ENCODE measurements at regions not wholly inside any gene's neighbourhood (a gene's known extent, or its start where the extent isn't known, plus 50 kb on each side); places are given as distances from the start of the nearest gene placed in this dataset.
A peak's percentile ranks its signal among the peaks of the same experiment; 100 is the strongest.

DNA sequence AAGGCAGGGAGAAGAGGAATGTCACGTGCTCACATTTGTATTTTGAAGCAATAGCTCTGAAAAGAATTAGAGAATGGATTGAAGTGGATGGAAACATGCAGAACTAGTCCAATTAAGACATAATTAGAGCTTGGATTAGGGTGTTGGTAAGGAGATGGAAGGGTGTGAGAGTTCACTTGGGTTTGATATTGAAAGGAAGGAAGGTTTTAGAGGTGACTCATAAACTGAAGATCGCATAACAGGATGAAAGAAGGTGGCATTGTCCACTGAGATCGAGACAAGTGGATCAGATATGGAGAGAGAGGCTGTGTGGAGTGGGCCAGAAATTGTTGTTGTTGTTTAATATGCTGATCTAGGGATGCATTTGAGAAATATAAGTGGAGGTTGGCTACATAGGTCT, 244.0 kb upstream of the SMIM31 start:
- TF ChIP-seq, protein P1, sequence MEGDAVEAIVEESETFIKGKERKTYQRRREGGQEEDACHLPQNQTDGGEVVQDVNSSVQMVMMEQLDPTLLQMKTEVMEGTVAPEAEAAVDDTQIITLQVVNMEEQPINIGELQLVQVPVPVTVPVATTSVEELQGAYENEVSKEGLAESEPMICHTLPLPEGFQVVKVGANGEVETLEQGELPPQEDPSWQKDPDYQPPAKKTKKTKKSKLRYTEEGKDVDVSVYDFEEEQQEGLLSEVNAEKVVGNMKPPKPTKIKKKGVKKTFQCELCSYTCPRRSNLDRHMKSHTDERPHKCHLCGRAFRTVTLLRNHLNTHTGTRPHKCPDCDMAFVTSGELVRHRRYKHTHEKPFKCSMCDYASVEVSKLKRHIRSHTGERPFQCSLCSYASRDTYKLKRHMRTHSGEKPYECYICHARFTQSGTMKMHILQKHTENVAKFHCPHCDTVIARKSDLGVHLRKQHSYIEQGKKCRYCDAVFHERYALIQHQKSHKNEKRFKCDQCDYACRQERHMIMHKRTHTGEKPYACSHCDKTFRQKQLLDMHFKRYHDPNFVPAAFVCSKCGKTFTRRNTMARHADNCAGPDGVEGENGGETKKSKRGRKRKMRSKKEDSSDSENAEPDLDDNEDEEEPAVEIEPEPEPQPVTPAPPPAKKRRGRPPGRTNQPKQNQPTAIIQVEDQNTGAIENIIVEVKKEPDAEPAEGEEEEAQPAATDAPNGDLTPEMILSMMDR (IDR thresholded peaks at IDR 0.05; ENCODE audit: unreplicated experiment) = no peak
- CTCF ChIA-PET = interaction anchor here (1.3 kb wide), 1 partner anchor 16 kb away, joined by 4 read pairs; no protein-coding TSS in a partner anchor
- Mint-ChIP-seq H3K27me3 (ENCODE audit: insufficient read depth, unreplicated experiment) (no peaks in the 10 kb centered on the region), H3K36me3 (ENCODE audit: insufficient read depth, unreplicated experiment) (peaks cover 4% of the 10 kb centered on the region), H3K4me3 (ENCODE audit: unreplicated experiment) (no peak overlapping the region), H3K9me3 (ENCODE audit: unreplicated experiment) (no peaks in the 10 kb centered on the region), H3K27ac (ENCODE audit: low read depth, unreplicated experiment) (no peak overlapping the region), H3K4me1 (ENCODE audit: insufficient read depth, unreplicated experiment) (peaks cover 5% of the 10 kb centered on the region)
- peak; percentile 63 for DNase-seq (ENCODE audit: unreplicated experiment)
- intact Hi-C loops (cut with micrococcal nuclease) = loop anchor here (2.0 kb wide), 1 partner anchor 27 kb away; no protein-coding TSS in a partner anchor
- POLR2A ChIA-PET = interaction anchor here (0.7 to 2.4 kb wide), 5 partner anchors 11 to 62 kb away, joined by 3 to 11 read pairs (median 3); no protein-coding TSS in a partner anchor
- no TSS peak for BruUV-seq (replicated peaks)

DNA sequence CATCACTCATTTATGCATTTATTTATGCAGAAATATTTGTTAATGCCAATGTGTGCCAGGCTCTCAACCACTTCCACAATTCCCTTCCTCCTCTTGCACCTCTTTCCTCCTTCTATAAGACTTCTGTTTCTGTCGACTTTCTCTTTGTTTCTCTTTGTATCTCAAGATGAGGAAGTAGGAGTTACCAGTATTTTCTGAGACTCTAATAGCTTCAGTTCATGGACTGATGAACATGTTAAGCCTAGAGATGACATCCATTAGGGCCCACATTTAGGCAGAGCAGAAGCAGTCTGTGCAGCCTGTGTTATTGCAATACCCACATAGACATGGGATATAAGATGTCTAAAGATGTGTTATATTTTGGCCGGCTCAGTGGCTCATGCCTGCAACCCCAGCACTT, 241.8 kb upstream of the SMIM31 start:
- peaks cover 5% of the 10 kb centered on the region for H3K4me1 Mint-ChIP-seq (ENCODE audit: insufficient read depth, unreplicated experiment)
- peaks cover 4% of the 10 kb centered on the region for H3K36me3 Mint-ChIP-seq (ENCODE audit: insufficient read depth, unreplicated experiment)
- H3K27ac Mint-ChIP-seq (ENCODE audit: low read depth, unreplicated experiment) = no peak overlapping the region
- TF ChIP-seq, protein P1 (IDR thresholded peaks at IDR 0.05; ENCODE audit: unreplicated experiment) = no peak
- no TSS peak for BruUV-seq (replicated peaks)
- CTCF ChIA-PET = no interaction called here
- H3K4me3 Mint-ChIP-seq (ENCODE audit: unreplicated experiment) = no peak overlapping the region
- DNase-seq (ENCODE audit: unreplicated experiment) = no peak
- intact Hi-C loops (cut with micrococcal nuclease) = no loop called here
- H3K27me3 Mint-ChIP-seq (ENCODE audit: insufficient read depth, unreplicated experiment) = no peaks in the 10 kb centered on the region
- no peaks in the 10 kb centered on the region for H3K9me3 Mint-ChIP-seq (ENCODE audit: unreplicated experiment)
- POLR2A ChIA-PET = no interaction called here

DNA sequence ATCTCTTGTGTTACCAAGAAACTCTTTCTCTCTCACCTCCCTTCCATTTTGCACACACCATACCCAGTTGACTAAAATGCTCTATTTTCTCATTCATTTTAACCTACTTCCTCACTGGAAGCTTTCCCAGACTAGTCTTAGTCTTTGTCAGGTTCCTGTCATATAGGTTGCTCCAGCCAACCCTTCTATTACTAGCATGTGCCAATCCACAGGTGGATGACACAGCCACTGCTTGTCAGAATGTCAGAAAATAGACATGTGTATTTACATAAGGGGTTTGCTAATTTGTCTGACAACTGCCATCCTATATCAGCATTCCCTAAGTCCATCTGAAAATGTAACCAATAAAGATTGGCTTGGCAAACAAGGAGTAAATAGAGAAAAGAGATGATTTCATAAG, 239.2 kb upstream of the SMIM31 start:
- peak overlapping the region; percentile 1 for H3K27ac Mint-ChIP-seq (ENCODE audit: low read depth, unreplicated experiment)
- no peaks in the 10 kb centered on the region for H3K27me3 Mint-ChIP-seq (ENCODE audit: insufficient read depth, unreplicated experiment)
- H3K9me3 Mint-ChIP-seq (ENCODE audit: unreplicated experiment) = no peaks in the 10 kb centered on the region

DNA sequence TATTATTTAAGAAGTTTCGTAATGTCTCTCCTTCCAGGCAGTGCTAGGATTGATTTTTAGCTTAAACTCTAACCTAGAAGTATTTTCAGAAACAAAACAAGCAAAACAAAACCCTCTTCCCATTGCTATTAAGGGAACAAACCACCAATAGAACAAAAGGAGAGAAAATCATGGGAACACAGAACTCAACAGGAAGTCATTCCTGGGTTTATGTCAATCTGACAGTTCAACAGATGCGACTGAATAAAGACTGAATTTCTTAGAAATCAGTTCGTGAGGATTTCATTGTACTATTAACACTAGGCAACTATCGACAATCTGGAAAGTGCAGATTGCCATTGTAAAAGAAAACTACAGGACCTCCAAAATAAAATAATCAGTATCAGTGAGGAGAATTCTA, 229.1 kb upstream of the SMIM31 start:
- no TSS peak for BruUV-seq (replicated peaks)
- no peak for DNase-seq (ENCODE audit: unreplicated experiment)
- no peaks in the 10 kb centered on the region for H3K4me1 Mint-ChIP-seq (ENCODE audit: insufficient read depth, unreplicated experiment)
- H3K9me3 Mint-ChIP-seq (ENCODE audit: unreplicated experiment) = no peaks in the 10 kb centered on the region
- POLR2A ChIA-PET = interaction anchor here (1.2 kb wide), 1 partner anchor 115 kb away, joined by 4 read pairs; no protein-coding TSS in a partner anchor
- H3K27ac Mint-ChIP-seq (ENCODE audit: low read depth, unreplicated experiment) = no peak overlapping the region
- TF ChIP-seq, protein P1 (IDR thresholded peaks at IDR 0.05; ENCODE audit: unreplicated experiment) = no peak
- intact Hi-C loops (cut with micrococcal nuclease) = no loop called here
- no peaks in the 10 kb centered on the region for H3K27me3 Mint-ChIP-seq (ENCODE audit: insufficient read depth, unreplicated experiment)
- CTCF ChIA-PET = no interaction called here
- no peaks in the 10 kb centered on the region for H3K36me3 Mint-ChIP-seq (ENCODE audit: insufficient read depth, unreplicated experiment)
- H3K4me3 Mint-ChIP-seq (ENCODE audit: unreplicated experiment) = no peak overlapping the region

More for the DNA sequence above, 239.2 kb upstream of the SMIM31 start:
- BruUV-seq (replicated peaks) = no TSS peak
- Mint-ChIP-seq H3K4me1 (ENCODE audit: insufficient read depth, unreplicated experiment) (peaks cover 5% of the 10 kb centered on the region), H3K4me3 (ENCODE audit: unreplicated experiment) (no peak overlapping the region), H3K36me3 (ENCODE audit: insufficient read depth, unreplicated experiment) (peaks cover 4% of the 10 kb centered on the region)
- TF ChIP-seq, protein P1 (IDR thresholded peaks at IDR 0.05; ENCODE audit: unreplicated experiment) = no peak
- DNase-seq (ENCODE audit: unreplicated experiment) = no peak
- CTCF ChIA-PET = no interaction called here
- intact Hi-C loops (cut with micrococcal nuclease) = no loop called here
- POLR2A ChIA-PET = no interaction called here

Measured in MCF 10A (cell line).